ENCODE measurements at regions not wholly inside any gene's neighbourhood (a gene's known extent, or its start where the extent isn't known, plus 50 kb on each side); places are given as distances from the start of the nearest gene placed in this dataset.

- DNase-seq, result no peak
- Histone ChIP-seq H4K20me1 (ENCODE audit: insufficient read depth, low read length) (peaks cover 17% of the 10 kb centered on the region), H3K9me3 (replicated peaks in 1 of 2; ENCODE audit: control insufficient read depth in 1 of 2, insufficient read depth in 1 of 2, low read length in 2 of 2) (peaks cover 0 to 3% of the 10 kb centered on the region in 2 donors), H3K4me3 (replicated peaks in 1 of 3; ENCODE audit: low read depth in 2 of 3, low read length in 3 of 3) (peak overlapping the region; percentile 14 to 75 (median 48)), H3K27ac (ENCODE audit: low read depth in 1 of 2, low read length in 2 of 2) (no peak overlapping the region), H3K9ac (ENCODE audit: insufficient read depth, low read length, poor library complexity, severe bottlenecking) (peak overlapping the region; percentile 59), H2AFZ (ENCODE audit: insufficient read depth, low read depth, low read length, poor library complexity, severe bottlenecking) (peak overlapping the region; percentile 79), H3K4me2 (replicated peaks; ENCODE audit: extremely low read depth, low read length, poor library complexity, severe bottlenecking) (peak overlapping the region; percentile 86), H3K4me1 (ENCODE audit: control insufficient read depth in 1 of 2, insufficient read depth in 2 of 2, low read length in 2 of 2) (peaks cover 31 to 39% of the 10 kb centered on the region in 2 donors), H3K79me2 (ENCODE audit: insufficient read depth, low read length) (no peaks in the 10 kb centered on the region), H3K27me3 (ENCODE audit: control insufficient read depth in 2 of 2, insufficient read depth in 2 of 2, low read length in 2 of 2) (peaks cover 49 to 89% of the 10 kb centered on the region in 2 donors), H3K36me3 (replicated peaks in 1 of 2; ENCODE audit: control insufficient read depth in 1 of 2, insufficient read depth in 2 of 2, low read length in 2 of 2) (no peaks in the 10 kb centered on the region)
- Mint-ChIP-seq H3K4me1 (peaks cover 41% of the 10 kb centered on the region), H3K27ac (peak overlapping the region in 5 of 7 donors; percentile 45 to 87 (median 50)), H3K27me3 (ENCODE audit: low read depth in 3 of 3) (peaks cover 45 to 65% (median 58%) of the 10 kb centered on the region in 3 donors), H3K9me3 (peaks cover 0 to 8% (median 2%) of the 10 kb centered on the region in 7 donors), H3K4me3 (peak overlapping the region; percentile 92 to 94), H3K36me3 (peaks cover 3 to 17% of the 10 kb centered on the region in 2 donors)
- TF ChIP-seq CTCF (IDR thresholded peaks at IDR 0.05), result no peak
- intact Hi-C loops (cut with micrococcal nuclease), result loop anchor here (5.0 kb wide), 2 partner anchors 38 to 88 kb away; no protein-coding TSS in a partner anchor
- 7% methylated on average over 69 of the region's 74 CpGs for WGBS (ENCODE audit: insufficient coverage)
These were observed 54.6 kb upstream of the ECE1 start for GRCh38 chr1:21344750-21345443.

- Mint-ChIP-seq H3K4me3 (peak overlapping the region; percentile 92 to 94), H3K27me3 (ENCODE audit: low read depth in 3 of 3) (peaks cover 41 to 65% (median 56%) of the 10 kb centered on the region in 3 donors), H3K9me3 (peaks cover 0 to 8% (median 2%) of the 10 kb centered on the region in 7 donors), H3K27ac (peak overlapping the region in 3 of 7 donors; percentile 45 to 87 (median 50)), H3K36me3 (peaks cover 6 to 17% of the 10 kb centered on the region in 2 donors), H3K4me1 (peaks cover 48% of the 10 kb centered on the region)
- no peak for DNase-seq
- Histone ChIP-seq H3K36me3 (replicated peaks in 1 of 2; ENCODE audit: control insufficient read depth in 1 of 2, insufficient read depth in 2 of 2, low read length in 2 of 2) (no peaks in the 10 kb centered on the region), H3K9ac (ENCODE audit: insufficient read depth, low read length, poor library complexity, severe bottlenecking) (peak overlapping the region; percentile 59), H3K4me2 (replicated peaks; ENCODE audit: extremely low read depth, low read length, poor library complexity, severe bottlenecking) (peak overlapping the region; percentile 86), H3K27ac (ENCODE audit: low read depth in 1 of 2, low read length in 2 of 2) (no peak overlapping the region), H3K27me3 (ENCODE audit: control insufficient read depth in 2 of 2, insufficient read depth in 2 of 2, low read length in 2 of 2) (peaks cover 44 to 88% of the 10 kb centered on the region in 2 donors), H2AFZ (ENCODE audit: insufficient read depth, low read depth, low read length, poor library complexity, severe bottlenecking) (no peak overlapping the region), H4K20me1 (ENCODE audit: insufficient read depth, low read length) (peaks cover 17% of the 10 kb centered on the region), H3K4me1 (ENCODE audit: control insufficient read depth in 1 of 2, insufficient read depth in 2 of 2, low read length in 2 of 2) (peaks cover 37 to 45% of the 10 kb centered on the region in 2 donors), H3K4me3 (replicated peaks in 1 of 3; ENCODE audit: low read depth in 2 of 3, low read length in 3 of 3) (peak overlapping the region; percentile 14 to 75 (median 48)), H3K79me2 (ENCODE audit: insufficient read depth, low read length) (no peaks in the 10 kb centered on the region), H3K9me3 (replicated peaks in 1 of 2; ENCODE audit: control insufficient read depth in 1 of 2, insufficient read depth in 1 of 2, low read length in 2 of 2) (peaks cover 0 to 3% of the 10 kb centered on the region in 2 donors)
- no peak for TF ChIP-seq CTCF (IDR thresholded peaks at IDR 0.05)
- 67% methylated on average over 6 of the region's 14 CpGs for whole genome bisulfite sequencing (ENCODE audit: insufficient coverage)
- intact Hi-C loops (cut with micrococcal nuclease), result loop anchor here in 1 of 2 donors (5.0 kb wide), 1 partner anchor 37 kb away; no protein-coding TSS in a partner anchor
These were observed 54.0 kb upstream of the ECE1 start for GRCh38 chr1:21344098-21344749.

All from CD14-positive monocyte (primary cell).